ENCODE measurements at regions not wholly inside any gene's neighbourhood (a gene's known extent, or its start where the extent isn't known, plus 50 kb on each side); places are given as distances from the start of the nearest gene placed in this dataset.

DNA sequence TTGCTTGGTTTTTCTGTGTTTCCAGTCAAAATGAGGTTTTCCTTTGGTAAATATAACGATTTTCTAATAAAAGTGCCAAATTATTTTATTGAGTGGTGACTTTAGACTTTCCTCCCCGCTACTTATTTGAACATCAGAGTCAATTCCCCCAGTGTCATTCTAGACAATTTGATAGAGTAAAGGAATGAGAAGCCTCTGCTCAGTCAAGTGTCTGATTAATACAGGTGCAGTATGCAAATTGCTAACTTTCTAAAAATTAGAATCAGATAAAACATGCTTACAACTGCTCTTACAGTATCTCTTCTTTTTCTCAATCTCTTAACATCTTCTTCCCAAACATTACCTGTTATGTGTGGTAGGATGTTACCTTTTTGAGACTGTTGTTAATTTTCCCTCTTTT lies 148.7 kb downstream of the CD83 start:
- no peak overlapping the region for H3K27ac Mint-ChIP-seq (ENCODE audit: unreplicated experiment)
- Histone ChIP-seq H3K9me3 (peaks cover 7% of the 10 kb centered on the region), H3K4me1 (no peaks in the 10 kb centered on the region), H3K4me3 (ENCODE audit: low read depth, low read length) (no peak overlapping the region), H3K36me3 (ENCODE audit: control insufficient read depth, insufficient read depth, low read length) (no peaks in the 10 kb centered on the region), H3K27me3 (replicated peaks; ENCODE audit: control insufficient read depth, insufficient read depth, low read length) (no peaks in the 10 kb centered on the region)
- no peaks in the 10 kb centered on the region for H3K4me1 Mint-ChIP-seq (ENCODE audit: low read depth, unreplicated experiment)
- no TSS peak for BruUV-seq (replicated peaks)
- peaks cover 11% of the 10 kb centered on the region for H3K9me3 Mint-ChIP-seq (ENCODE audit: unreplicated experiment)
- ChIA-PET POLR2A (no interaction called here), CTCF (no interaction called here)
- no peak for DNase-seq
- TF ChIP-seq, protein P1, sequence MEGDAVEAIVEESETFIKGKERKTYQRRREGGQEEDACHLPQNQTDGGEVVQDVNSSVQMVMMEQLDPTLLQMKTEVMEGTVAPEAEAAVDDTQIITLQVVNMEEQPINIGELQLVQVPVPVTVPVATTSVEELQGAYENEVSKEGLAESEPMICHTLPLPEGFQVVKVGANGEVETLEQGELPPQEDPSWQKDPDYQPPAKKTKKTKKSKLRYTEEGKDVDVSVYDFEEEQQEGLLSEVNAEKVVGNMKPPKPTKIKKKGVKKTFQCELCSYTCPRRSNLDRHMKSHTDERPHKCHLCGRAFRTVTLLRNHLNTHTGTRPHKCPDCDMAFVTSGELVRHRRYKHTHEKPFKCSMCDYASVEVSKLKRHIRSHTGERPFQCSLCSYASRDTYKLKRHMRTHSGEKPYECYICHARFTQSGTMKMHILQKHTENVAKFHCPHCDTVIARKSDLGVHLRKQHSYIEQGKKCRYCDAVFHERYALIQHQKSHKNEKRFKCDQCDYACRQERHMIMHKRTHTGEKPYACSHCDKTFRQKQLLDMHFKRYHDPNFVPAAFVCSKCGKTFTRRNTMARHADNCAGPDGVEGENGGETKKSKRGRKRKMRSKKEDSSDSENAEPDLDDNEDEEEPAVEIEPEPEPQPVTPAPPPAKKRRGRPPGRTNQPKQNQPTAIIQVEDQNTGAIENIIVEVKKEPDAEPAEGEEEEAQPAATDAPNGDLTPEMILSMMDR (IDR thresholded peaks at IDR 0.05; ENCODE audit: insufficient read depth in 1 of 2, low read depth in 1 of 2, low read length in 1 of 2, severe bottlenecking in 1 of 2, unreplicated experiment in 1 of 2), result no peak
- H3K27me3 Mint-ChIP-seq (ENCODE audit: insufficient read depth, unreplicated experiment), result no peaks in the 10 kb centered on the region
- intact Hi-C loops (cut with micrococcal nuclease; ENCODE audit: unreplicated experiment), result no loop called here
- H3K36me3 Mint-ChIP-seq (ENCODE audit: insufficient read depth, unreplicated experiment), result no peaks in the 10 kb centered on the region
- no peak overlapping the region for H3K4me3 Mint-ChIP-seq (ENCODE audit: unreplicated experiment)

DNA sequence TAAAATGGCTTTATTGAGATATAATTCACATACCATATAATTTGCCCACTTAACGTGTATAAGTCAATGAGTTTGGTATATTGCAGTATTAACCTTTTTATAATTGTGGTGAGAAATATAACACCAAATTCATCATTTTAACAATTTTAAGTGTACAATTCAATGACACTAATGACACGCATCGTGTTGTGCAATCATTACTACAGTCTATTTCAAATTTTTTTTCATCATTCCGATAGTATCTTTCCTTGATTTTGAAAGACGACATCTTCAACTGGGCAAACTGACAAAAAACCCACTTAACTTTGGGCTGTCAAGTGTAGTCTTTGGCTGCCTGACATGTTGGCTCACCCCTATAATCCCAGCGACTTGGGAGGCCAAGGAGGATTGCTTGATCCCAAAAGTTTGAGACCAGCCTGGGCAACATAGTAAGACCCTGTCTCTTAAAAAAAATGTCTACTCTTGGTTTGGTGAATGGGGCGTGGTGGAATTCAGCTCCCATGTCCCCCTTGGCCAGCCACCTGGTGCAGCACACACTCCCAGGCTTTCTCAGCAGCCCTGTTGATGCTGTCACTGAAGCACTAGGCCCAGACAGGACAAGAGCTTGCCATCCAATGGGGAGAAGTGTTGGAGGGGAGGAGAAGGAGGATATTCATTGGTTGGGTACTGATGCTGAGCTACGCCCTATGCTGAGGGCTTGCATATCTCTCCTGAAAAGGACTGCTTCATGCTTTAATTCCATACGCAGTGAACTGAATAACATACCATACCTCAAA lies 150.5 kb downstream of the CD83 start:
- Histone ChIP-seq H3K4me1 (no peaks in the 10 kb centered on the region), H3K9me3 (peaks cover 12% of the 10 kb centered on the region), H3K4me3 (ENCODE audit: low read depth, low read length) (no peak overlapping the region), H3K27me3 (replicated peaks; ENCODE audit: control insufficient read depth, insufficient read depth, low read length) (no peaks in the 10 kb centered on the region), H3K36me3 (ENCODE audit: control insufficient read depth, insufficient read depth, low read length) (no peaks in the 10 kb centered on the region)
- Mint-ChIP-seq H3K4me1 (ENCODE audit: low read depth, unreplicated experiment) (no peaks in the 10 kb centered on the region), H3K4me3 (ENCODE audit: unreplicated experiment) (no peak overlapping the region), H3K9me3 (ENCODE audit: unreplicated experiment) (peaks cover 7% of the 10 kb centered on the region), H3K27me3 (ENCODE audit: insufficient read depth, unreplicated experiment) (no peaks in the 10 kb centered on the region), H3K36me3 (ENCODE audit: insufficient read depth, unreplicated experiment) (no peaks in the 10 kb centered on the region), H3K27ac (ENCODE audit: unreplicated experiment) (no peak overlapping the region)
- TF ChIP-seq, protein P1 (IDR thresholded peaks at IDR 0.05; ENCODE audit: insufficient read depth in 1 of 2, low read depth in 1 of 2, low read length in 1 of 2, severe bottlenecking in 1 of 2, unreplicated experiment in 1 of 2), result no peak
- no TSS peak for BruUV-seq (replicated peaks)
- intact Hi-C loops (cut with micrococcal nuclease; ENCODE audit: unreplicated experiment), result no loop called here
- CTCF ChIA-PET, result no interaction called here
- POLR2A ChIA-PET, result no interaction called here
- no peak for DNase-seq

DNA sequence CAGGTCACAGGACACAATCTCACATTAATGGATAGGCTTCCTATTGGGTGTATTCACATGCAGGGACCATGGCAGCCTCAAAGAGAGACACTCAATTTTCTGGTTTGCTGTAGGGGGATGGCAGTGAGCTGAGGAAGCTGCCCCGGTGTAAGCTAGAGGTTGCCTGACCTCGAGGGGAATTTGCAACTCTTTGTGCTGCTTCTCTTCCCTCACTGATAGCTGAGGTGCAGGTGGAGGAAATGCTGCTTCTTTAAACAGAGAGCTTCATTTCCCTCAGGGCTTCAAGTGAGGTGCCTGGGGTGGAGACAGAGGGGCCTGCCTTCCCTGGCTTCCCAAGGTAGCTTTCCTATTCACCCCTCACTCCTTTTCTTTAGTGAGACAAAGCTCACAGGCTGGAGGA lies 151.9 kb downstream of the CD83 start:
- H3K27me3 Mint-ChIP-seq (ENCODE audit: insufficient read depth, unreplicated experiment), result no peaks in the 10 kb centered on the region
- intact Hi-C loops (cut with micrococcal nuclease; ENCODE audit: unreplicated experiment), result no loop called here
- no TSS peak for BruUV-seq (replicated peaks)

More for the DNA sequence above, 151.9 kb downstream of the CD83 start:
- Mint-ChIP-seq H3K36me3 (ENCODE audit: insufficient read depth, unreplicated experiment) (no peaks in the 10 kb centered on the region), H3K27ac (ENCODE audit: unreplicated experiment) (no peak overlapping the region), H3K4me1 (ENCODE audit: low read depth, unreplicated experiment) (no peaks in the 10 kb centered on the region), H3K4me3 (ENCODE audit: unreplicated experiment) (no peak overlapping the region), H3K9me3 (ENCODE audit: unreplicated experiment) (peaks cover 7% of the 10 kb centered on the region)
- no peak for DNase-seq
- ChIA-PET POLR2A (no interaction called here), CTCF (no interaction called here)
- Histone ChIP-seq H3K9me3 (peaks cover 16% of the 10 kb centered on the region), H3K27me3 (replicated peaks; ENCODE audit: control insufficient read depth, insufficient read depth, low read length) (no peaks in the 10 kb centered on the region), H3K36me3 (ENCODE audit: control insufficient read depth, insufficient read depth, low read length) (no peaks in the 10 kb centered on the region), H3K4me1 (no peaks in the 10 kb centered on the region), H3K4me3 (ENCODE audit: low read depth, low read length) (no peak overlapping the region)
- TF ChIP-seq, protein P1 (IDR thresholded peaks at IDR 0.05; ENCODE audit: insufficient read depth in 1 of 2, low read depth in 1 of 2, low read length in 1 of 2, severe bottlenecking in 1 of 2, unreplicated experiment in 1 of 2), result no peak

Data from Caco-2 (cell line).